B cell (primary cell): ENCODE measurements at regions not wholly inside any gene's neighbourhood (a gene's known extent, or its start where the extent isn't known, plus 50 kb on each side); places are given as distances from the start of the nearest gene placed in this dataset.
"Not testable (repeated sequence)": the region's sequence is repeated elsewhere in the genome, so short reads cannot be mapped to it uniquely, and the experiment has no call there.

Experiments
- CTCF ChIP-seq: fragments of 200-600 bp; IDR thresholded peaks from one replicate; pipeline ENCODE4 v1.8.0; 2022; ENCODE audit warnings: antibody characterized with exemption, mild to moderate bottlenecking
- EZH2 ChIP-seq: IDR thresholded peaks from 2 replicates; pipeline ENCODE4 v1.6.1; 2012; ENCODE audit warnings: borderline replicate concordance, low read depth, mild to moderate bottlenecking, moderate library complexity, low read length; ENCODE audit not compliant: insufficient read depth, poor library complexity, severe bottlenecking

GRCh38 chr4:133266966-133267365 is 117.9 kb downstream of the PCDH10 start:
- not testable (repeated sequence) for TF ChIP-seq CTCF, EZH2
